ENCODE measurements at regions not wholly inside any gene's neighbourhood (a gene's known extent, or its start where the extent isn't known, plus 50 kb on each side); places are given as distances from the start of the nearest gene placed in this dataset.
A peak's percentile ranks its signal among the peaks of the same experiment; 100 is the strongest.

DNA sequence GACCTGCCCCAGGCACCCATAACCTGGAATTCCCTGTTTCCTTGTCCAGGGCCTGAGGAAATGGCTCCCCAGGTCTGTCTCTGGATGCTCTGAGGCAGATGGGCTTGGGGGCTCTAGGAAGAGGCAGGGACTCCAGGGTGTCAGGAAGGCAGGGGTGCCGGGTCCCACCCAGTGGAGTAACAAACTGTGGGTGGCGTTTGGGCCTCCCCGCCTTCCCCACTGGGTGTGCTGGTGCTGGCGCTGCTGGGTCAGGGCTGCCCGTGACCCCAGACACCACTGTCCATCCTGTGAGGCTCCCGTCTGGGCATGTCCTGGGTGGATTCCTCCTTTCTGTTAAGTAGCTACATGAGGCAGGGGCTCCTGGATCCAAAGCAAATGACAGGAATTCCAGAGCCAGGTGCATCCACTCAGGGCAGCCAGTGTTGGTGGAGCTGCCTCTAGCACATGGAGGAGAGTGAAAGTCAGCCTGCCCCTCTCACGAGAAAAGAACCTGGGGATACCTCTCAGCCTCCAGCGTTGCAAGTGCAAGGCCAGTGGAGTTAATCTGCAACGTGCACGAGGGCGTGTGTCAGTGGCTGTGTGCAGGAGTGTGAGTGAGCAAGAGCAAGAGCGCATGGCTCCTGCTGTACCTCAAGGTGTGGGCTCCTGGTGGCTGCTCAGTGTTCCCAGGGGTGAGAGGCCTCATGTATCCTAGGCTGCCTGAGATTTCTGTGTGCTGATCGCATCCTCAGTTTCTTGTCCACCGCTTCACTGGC, 403.1 kb downstream of the TMEM121 start:
- POLR2A ChIA-PET: interaction anchor here (0.5 to 1.6 kb wide), 3 partner anchors 14 to 378 kb away, joined by 3 to 5 read pairs (median 4); no protein-coding TSS in a partner anchor
- intact Hi-C loops (cut with micrococcal nuclease): no loop called here
- Histone ChIP-seq H3K36me3 (replicated peaks in 1 of 2; ENCODE audit: control extremely low read depth in 1 of 2, control insufficient read depth in 1 of 2, extremely low read depth in 1 of 2, insufficient read depth in 2 of 2, low read length in 1 of 2) (peaks cover 0 to 3% of the 10 kb centered on the region in 2 experiments), H3K79me2 (ENCODE audit: control insufficient read depth, insufficient read depth, low read length) (no peaks in the 10 kb centered on the region), H3K4me1 (ENCODE audit: control insufficient read depth in 2 of 2, insufficient read depth in 2 of 2, low read length in 2 of 2) (peaks cover 0 to 30% of the 10 kb centered on the region in 2 donors), H3K27me3 (replicated peaks in 1 of 4; ENCODE audit: control extremely low read depth in 1 of 4, control insufficient read depth in 3 of 4, insufficient read depth in 4 of 4, low read length in 3 of 4) (no peaks in the 10 kb centered on the region), H2AFZ (ENCODE audit: insufficient read depth, low read depth, low read length, poor library complexity, severe bottlenecking) (no peak overlapping the region), H3K4me2 (replicated peaks; ENCODE audit: low read depth, low read length, poor library complexity, severe bottlenecking) (no peak overlapping the region), H3K9ac (ENCODE audit: low read length) (no peak overlapping the region), H3K9me3 (ENCODE audit: control extremely low read depth in 1 of 3, control insufficient read depth in 2 of 3, insufficient read depth in 1 of 3, low read length in 2 of 3) (peaks cover 0 to 69% (median 4%) of the 10 kb centered on the region in 3 donors), H4K20me1 (ENCODE audit: control insufficient read depth, insufficient read depth, low read length, poor library complexity, severe bottlenecking) (no peaks in the 10 kb centered on the region), H3K27ac (ENCODE audit: low read length in 2 of 2) (peak overlapping the region in 1 of 2 donors; percentile 12), H3K4me3 (ENCODE audit: control extremely low read depth in 1 of 5, extremely low read depth in 1 of 5, insufficient read depth in 1 of 5, low read depth in 2 of 5, low read length in 4 of 5) (no peak overlapping the region)
- Mint-ChIP-seq H3K9me3 (ENCODE audit: insufficient read depth) (no peaks in the 10 kb centered on the region), H3K4me3 (no peak overlapping the region), H3K27me3 (no peaks in the 10 kb centered on the region), H3K27ac (peak overlapping the region; percentile 79), H3K4me1 (peaks cover 22% of the 10 kb centered on the region)
- ATAC-seq (ENCODE audit: low read depth): peak; percentile 13
- peak; percentile 43 for DNase-seq
- CTCF ChIA-PET: no interaction called here
- 42% methylated on average over 5 of the region's 14 CpGs for WGBS (ENCODE audit: insufficient coverage)
- TF ChIP-seq, protein P1, sequence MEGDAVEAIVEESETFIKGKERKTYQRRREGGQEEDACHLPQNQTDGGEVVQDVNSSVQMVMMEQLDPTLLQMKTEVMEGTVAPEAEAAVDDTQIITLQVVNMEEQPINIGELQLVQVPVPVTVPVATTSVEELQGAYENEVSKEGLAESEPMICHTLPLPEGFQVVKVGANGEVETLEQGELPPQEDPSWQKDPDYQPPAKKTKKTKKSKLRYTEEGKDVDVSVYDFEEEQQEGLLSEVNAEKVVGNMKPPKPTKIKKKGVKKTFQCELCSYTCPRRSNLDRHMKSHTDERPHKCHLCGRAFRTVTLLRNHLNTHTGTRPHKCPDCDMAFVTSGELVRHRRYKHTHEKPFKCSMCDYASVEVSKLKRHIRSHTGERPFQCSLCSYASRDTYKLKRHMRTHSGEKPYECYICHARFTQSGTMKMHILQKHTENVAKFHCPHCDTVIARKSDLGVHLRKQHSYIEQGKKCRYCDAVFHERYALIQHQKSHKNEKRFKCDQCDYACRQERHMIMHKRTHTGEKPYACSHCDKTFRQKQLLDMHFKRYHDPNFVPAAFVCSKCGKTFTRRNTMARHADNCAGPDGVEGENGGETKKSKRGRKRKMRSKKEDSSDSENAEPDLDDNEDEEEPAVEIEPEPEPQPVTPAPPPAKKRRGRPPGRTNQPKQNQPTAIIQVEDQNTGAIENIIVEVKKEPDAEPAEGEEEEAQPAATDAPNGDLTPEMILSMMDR (IDR thresholded peaks at IDR 0.05): no peak
- TF ChIP-seq EZH2 (IDR thresholded peaks at IDR 0.05; ENCODE audit: borderline replicate concordance, insufficient read depth, low read depth, low read length, poor library complexity, severe bottlenecking): no peak

- no peaks in the 10 kb centered on the region for H3K27me3 Mint-ChIP-seq
- no peak overlapping the region for H3K4me3 ChIP-seq (ENCODE audit: control extremely low read depth in 1 of 5, extremely low read depth in 1 of 5, insufficient read depth in 1 of 5, low read depth in 2 of 5, low read length in 4 of 5)
- DNase-seq: no peak
- no peak overlapping the region for H3K27ac ChIP-seq (ENCODE audit: low read length in 2 of 2)
- ChIA-PET POLR2A (no interaction called here), CTCF (no interaction called here)
- no peak overlapping the region for H3K9ac ChIP-seq (ENCODE audit: low read length)
- H3K79me2 ChIP-seq (ENCODE audit: control insufficient read depth, insufficient read depth, low read length): no peaks in the 10 kb centered on the region
- no peaks in the 10 kb centered on the region for H4K20me1 ChIP-seq (ENCODE audit: control insufficient read depth, insufficient read depth, low read length, poor library complexity, severe bottlenecking)
- H3K27me3 ChIP-seq (replicated peaks in 1 of 4; ENCODE audit: control extremely low read depth in 1 of 4, control insufficient read depth in 3 of 4, insufficient read depth in 4 of 4, low read length in 3 of 4): no peaks in the 10 kb centered on the region
- H2AFZ ChIP-seq (ENCODE audit: insufficient read depth, low read depth, low read length, poor library complexity, severe bottlenecking): no peak overlapping the region
- peaks cover 0 to 30% of the 10 kb centered on the region in 2 donors for H3K4me1 ChIP-seq (ENCODE audit: control insufficient read depth in 2 of 2, insufficient read depth in 2 of 2, low read length in 2 of 2)
- H3K36me3 ChIP-seq (replicated peaks in 1 of 2; ENCODE audit: control extremely low read depth in 1 of 2, control insufficient read depth in 1 of 2, extremely low read depth in 1 of 2, insufficient read depth in 2 of 2, low read length in 1 of 2): no peaks in the 10 kb centered on the region
- H3K9me3 ChIP-seq (ENCODE audit: control extremely low read depth in 1 of 3, control insufficient read depth in 2 of 3, insufficient read depth in 1 of 3, low read length in 2 of 3): peaks cover 2 to 69% (median 4%) of the 10 kb centered on the region in 3 donors
- H3K4me2 ChIP-seq (replicated peaks; ENCODE audit: low read depth, low read length, poor library complexity, severe bottlenecking): no peak overlapping the region
- H3K27ac Mint-ChIP-seq: peak overlapping the region; percentile 83
- WGBS (ENCODE audit: insufficient coverage): no CpG with 5 or more reads among the region's 5 CpGs
- peak overlapping the region; percentile 16 for H3K4me3 Mint-ChIP-seq
- H3K9me3 Mint-ChIP-seq (ENCODE audit: insufficient read depth): no peaks in the 10 kb centered on the region
- H3K4me1 Mint-ChIP-seq: peaks cover 22% of the 10 kb centered on the region
- no peak for TF ChIP-seq EZH2 (IDR thresholded peaks at IDR 0.05; ENCODE audit: borderline replicate concordance, insufficient read depth, low read depth, low read length, poor library complexity, severe bottlenecking)
- TF ChIP-seq, protein P1 (IDR thresholded peaks at IDR 0.05): no peak
- intact Hi-C loops (cut with micrococcal nuclease): no loop called here
- no peak for ATAC-seq (ENCODE audit: low read depth)
Observed at GRCh38 chr14:105930572-105930971, 404.2 kb downstream of the TMEM121 start.
